CD14-positive monocyte (primary cell): ENCODE measurements at regions not wholly inside any gene's neighbourhood (a gene's known extent, or its start where the extent isn't known, plus 50 kb on each side); places are given as distances from the start of the nearest gene placed in this dataset.

ENCODE experiments used
- DNase-seq, 3 donors: peaks; one replicate each; pipeline ENCODE4 v3.0.0-alpha.2; 2011 to 2022
- H2AFZ ChIP-seq: 2 replicates; pipeline ENCODE4 v1.6.0; 2012; ENCODE audit warnings: mild to moderate bottlenecking, low read depth, low read length, inconsistent platforms; ENCODE audit not compliant: insufficient read depth, poor library complexity, severe bottlenecking
- H3K27ac ChIP-seq, 2 donors: 1 replicate in 1 of 2; 2 replicates in 1 of 2; pipeline ENCODE4 v1.5.1; 2012 to 2013; ENCODE audit warnings: low read length in 2 of 2, control low read depth in 1 of 2, inconsistent platforms in 1 of 2, low read depth in 1 of 2, mild to moderate bottlenecking in 1 of 2
- H3K27me3 ChIP-seq, 2 donors: one replicate each; pipeline versions ENCODE4 v1.6.0 to v1.6.1; 2011 to 2013; ENCODE audit warnings: low read length in 2 of 2; ENCODE audit not compliant: control insufficient read depth in 2 of 2, insufficient read depth in 2 of 2
- H3K36me3 ChIP-seq, 2 donors: replicated peaks in 1 of 2; 1 replicate in 1 of 2; 2 replicates in 1 of 2; pipeline versions ENCODE4 v1.5.1 to v1.6.1; 2012 to 2013; ENCODE audit warnings: low read length in 2 of 2, control low read depth in 1 of 2, inconsistent platforms in 1 of 2, mild to moderate bottlenecking in 1 of 2; ENCODE audit not compliant: insufficient read depth in 2 of 2, control insufficient read depth in 1 of 2
- H3K4me1 ChIP-seq, 2 donors: 1 replicate in 1 of 2; 2 replicates in 1 of 2; pipeline versions ENCODE4 v1.5.1 to v1.6.1; 2012 to 2013; ENCODE audit warnings: low read length in 2 of 2, control low read depth in 1 of 2, inconsistent platforms in 1 of 2, mild to moderate bottlenecking in 1 of 2, moderate library complexity in 1 of 2; ENCODE audit not compliant: insufficient read depth in 2 of 2, control insufficient read depth in 1 of 2
- H3K4me2 ChIP-seq: replicated peaks from 2 replicates; pipeline ENCODE3; 2012; ENCODE audit warnings: low read length, moderate library complexity, mild to moderate bottlenecking; ENCODE audit not compliant: poor library complexity, severe bottlenecking; ENCODE audit errors: extremely low read depth
- H3K4me3 ChIP-seq, 3 experiments: fragments of 200-600 bp in 1 of 3; sonication (generic) in 1 of 3; replicated peaks in 1 of 3; 1 replicate in 2 of 3; 2 replicates in 1 of 3; pipeline ENCODE4 v1.5.1; 2011 to 2013; ENCODE audit warnings: low read length in 3 of 3, mild to moderate bottlenecking in 3 of 3, control low read depth in 2 of 3, low read depth in 2 of 3, inconsistent platforms in 1 of 3, moderate library complexity in 1 of 3
- H3K79me2 ChIP-seq: 2 replicates; pipeline ENCODE4 v1.6.0; 2012; ENCODE audit warnings: mild to moderate bottlenecking, control low read depth, inconsistent platforms, low read length, moderate library complexity; ENCODE audit not compliant: insufficient read depth
- H3K9ac ChIP-seq: 2 replicates; pipeline ENCODE4 v1.6.0; 2017; ENCODE audit warnings: low read length, mild to moderate bottlenecking; ENCODE audit not compliant: insufficient read depth, poor library complexity, severe bottlenecking
- H3K9me3 ChIP-seq, 2 donors: replicated peaks in 1 of 2; 1 replicate in 1 of 2; 2 replicates in 1 of 2; pipeline versions ENCODE4 v1.5.1 to v1.6.1; 2012 to 2013; ENCODE audit warnings: low read length in 2 of 2, control low read depth in 1 of 2; ENCODE audit not compliant: control insufficient read depth in 1 of 2, insufficient read depth in 1 of 2
- H4K20me1 ChIP-seq: 2 replicates; pipeline ENCODE4 v1.6.0; 2012; ENCODE audit warnings: mild to moderate bottlenecking, low read length, control low read depth, moderate library complexity; ENCODE audit not compliant: insufficient read depth
- H3K27ac Mint-ChIP-seq, 7 donors: one replicate each; pipeline ENCODE4 v1.8.0; 2020; ENCODE audit warnings: mild to moderate bottlenecking in 7 of 7, mixed read lengths in 7 of 7, moderate library complexity in 6 of 7, inconsistent platforms in 2 of 7
- H3K27me3 Mint-ChIP-seq, 3 donors: one replicate each; pipeline ENCODE4 v1.8.0; 2021 to 2022; ENCODE audit warnings: low read depth in 3 of 3, mild to moderate bottlenecking in 3 of 3, mixed read lengths in 3 of 3, moderate library complexity in 3 of 3, inconsistent platforms in 1 of 3
- H3K36me3 Mint-ChIP-seq, 2 donors: one replicate each; pipeline ENCODE4 v1.8.0; 2020; ENCODE audit warnings: mixed read lengths in 2 of 2, inconsistent platforms in 1 of 2, mild to moderate bottlenecking in 1 of 2
- H3K4me1 Mint-ChIP-seq: one replicate; pipeline ENCODE4 v1.8.0; 2020; ENCODE audit warnings: mild to moderate bottlenecking, mixed read lengths
- H3K4me3 Mint-ChIP-seq, 2 donors: one replicate each; pipeline ENCODE4 v1.8.0; 2020; ENCODE audit warnings: mild to moderate bottlenecking in 2 of 2, mixed read lengths in 2 of 2, moderate library complexity in 1 of 2
- H3K9me3 Mint-ChIP-seq, 7 donors: one replicate each; pipeline ENCODE4 v1.8.0; 2020 to 2022; ENCODE audit warnings: mixed read lengths in 7 of 7, mild to moderate bottlenecking in 6 of 7, moderate library complexity in 6 of 7, inconsistent platforms in 2 of 7
- CTCF ChIP-seq: fragments of 200-600 bp; IDR thresholded peaks from one replicate; pipeline ENCODE4 v1.8.0; 2022; ENCODE audit warnings: antibody characterized with exemption, mild to moderate bottlenecking
- WGBS: methylation state at CpG from one replicate; pipeline ENCODE4 v1.1.5; 2013; ENCODE audit warnings: missing lambda C conversion rate; ENCODE audit not compliant: insufficient coverage; 5-methylcytosine and 5-hydroxymethylcytosine counted together
- intact Hi-C, 2 donors: fragments of 100-400 bp; cut with micrococcal nuclease; formaldehyde crosslinking; loops; one replicate each; pipeline versions ENCODE4 v1.15.0 to v1.15.1; 2023

DNA sequence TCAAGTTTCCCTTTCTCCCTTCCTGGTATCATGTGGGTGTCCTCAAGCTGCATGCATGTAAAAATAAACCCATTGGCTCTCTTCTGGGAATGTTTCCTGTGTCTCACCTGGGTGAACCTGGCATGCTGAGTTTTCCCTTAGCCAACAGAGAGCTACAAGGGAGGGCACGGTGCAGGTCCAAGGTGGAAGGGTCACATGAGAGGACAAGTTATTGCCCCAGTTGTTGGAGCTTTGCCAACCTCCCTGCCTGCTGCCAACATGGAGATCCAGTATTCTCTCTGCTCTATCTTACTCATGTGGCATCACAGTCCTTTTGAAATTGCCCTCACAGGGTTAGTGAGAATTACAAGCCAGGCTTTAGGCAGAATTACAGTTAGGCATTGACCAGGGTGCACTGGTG, 196.1 kb upstream of the GYPA start:
- H3K36me3 ChIP-seq, result no peaks in the 10 kb centered on the region
- DNase-seq, result no peak
- no peaks in the 10 kb centered on the region for H3K27me3 ChIP-seq
- Mint-ChIP-seq H3K4me1 (peaks cover 34% of the 10 kb centered on the region), H3K9me3 (peaks cover 2 to 10% (median 5%) of the 10 kb centered on the region in 7 donors), H3K4me3 (no peak overlapping the region), H3K27me3 (peaks cover 0 to 2% (median 0%) of the 10 kb centered on the region in 3 donors), H3K27ac (no peak overlapping the region), H3K36me3 (no peaks in the 10 kb centered on the region)
- no peak overlapping the region for H3K27ac ChIP-seq
- H3K4me2 ChIP-seq, result no peak overlapping the region
- no peaks in the 10 kb centered on the region for H4K20me1 ChIP-seq
- H3K9ac ChIP-seq, result no peak overlapping the region
- H3K4me1 ChIP-seq, result peaks cover 26 to 30% of the 10 kb centered on the region in 2 donors
- no peak overlapping the region for H3K4me3 ChIP-seq
- TF ChIP-seq CTCF, result no peak
- intact Hi-C loops, result no loop called here
- no peaks in the 10 kb centered on the region for H3K9me3 ChIP-seq
- WGBS, result 75% methylated on average over 1 of the region's 1 CpG
- H3K79me2 ChIP-seq, result no peaks in the 10 kb centered on the region
- H2AFZ ChIP-seq, result no peak overlapping the region

DNA sequence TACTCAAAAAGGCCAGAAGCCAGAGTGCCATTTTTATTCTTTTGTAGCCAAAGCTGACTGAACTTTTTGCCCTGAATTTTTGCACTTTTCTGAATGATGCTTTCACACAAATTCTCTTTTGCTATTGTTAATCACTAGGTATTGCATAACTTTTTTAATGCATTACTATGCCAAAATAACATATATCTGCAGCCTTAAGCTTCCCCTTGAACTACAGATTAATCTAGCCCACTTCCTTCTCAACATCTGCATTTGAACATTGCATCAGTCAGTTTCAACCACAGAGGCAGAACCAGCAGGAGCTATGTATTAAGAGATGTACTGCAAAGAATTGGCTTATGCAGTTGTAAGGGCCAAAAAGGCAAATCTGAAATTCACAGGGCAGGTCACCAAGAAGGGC, 197.6 kb upstream of the GYPA start:
- Mint-ChIP-seq H3K27ac (peak overlapping the region in 2 of 7 donors; percentile 27 to 81), H3K9me3 (peaks cover 2 to 10% (median 5%) of the 10 kb centered on the region in 7 donors), H3K4me1 (peaks cover 35% of the 10 kb centered on the region), H3K4me3 (peak overlapping the region in 1 of 2 donors; percentile 14), H3K36me3 (no peaks in the 10 kb centered on the region), H3K27me3 (peaks cover 0 to 2% (median 2%) of the 10 kb centered on the region in 3 donors)
- H3K27me3 ChIP-seq, result no peaks in the 10 kb centered on the region
- H2AFZ ChIP-seq, result no peak overlapping the region
- peak in 1 of 3 donors; percentile 12 for DNase-seq
- H3K4me3 ChIP-seq, result no peak overlapping the region
- TF ChIP-seq CTCF, result no peak
- no peaks in the 10 kb centered on the region for H4K20me1 ChIP-seq
- H3K9me3 ChIP-seq, result no peaks in the 10 kb centered on the region
- no peaks in the 10 kb centered on the region for H3K36me3 ChIP-seq
- H3K9ac ChIP-seq, result no peak overlapping the region
- intact Hi-C loops, result no loop called here
- H3K4me2 ChIP-seq, result peak overlapping the region; percentile 33
- H3K79me2 ChIP-seq, result no peaks in the 10 kb centered on the region
- no peak overlapping the region for H3K27ac ChIP-seq
- H3K4me1 ChIP-seq, result peaks cover 26 to 30% of the 10 kb centered on the region in 2 donors
